ENCODE measurements at regions not wholly inside any gene's neighbourhood (a gene's known extent, or its start where the extent isn't known, plus 50 kb on each side); places are given as distances from the start of the nearest gene placed in this dataset.

GRCh38 chr22:34861787-34862186, 204.2 kb upstream of the ISX start:
- no peak overlapping the region for H3K4me3 ChIP-seq (ENCODE audit: low read length)
- no peak for TF ChIP-seq CTCF (IDR thresholded peaks at IDR 0.05)
- Mint-ChIP-seq H3K4me1 (ENCODE audit: low read depth) (no peaks in the 10 kb centered on the region), H3K4me3 (no peak overlapping the region), H3K27ac (no peak overlapping the region), H3K36me3 (ENCODE audit: low read depth) (no peaks in the 10 kb centered on the region), H3K27me3 (peaks cover 8% of the 10 kb centered on the region), H3K9me3 (no peaks in the 10 kb centered on the region)
- H3K4me1 ChIP-seq (ENCODE audit: insufficient read depth, low read length), result no peaks in the 10 kb centered on the region
- DNase-seq (no peak), ATAC-seq (ENCODE audit: poor library complexity) (no peak)
- intact Hi-C loops (cut with DNase I, micrococcal nuclease), result no loop called here
- ChIA-PET CTCF (no interaction called here), POLR2A (no interaction called here)
- H3K36me3 ChIP-seq (ENCODE audit: insufficient read depth, low read length), result no peaks in the 10 kb centered on the region
- no peaks in the 10 kb centered on the region for H3K9me3 ChIP-seq (ENCODE audit: control insufficient read depth in 1 of 2, insufficient read depth in 1 of 2, low read length in 2 of 2)
- no peak overlapping the region for H3K27ac ChIP-seq (ENCODE audit: low read depth in 1 of 2, low read length in 2 of 2)
- H3K27me3 ChIP-seq (ENCODE audit: control insufficient read depth in 1 of 2, insufficient read depth in 2 of 2, low read length in 2 of 2), result no peaks in the 10 kb centered on the region

- ChIA-PET POLR2A (no interaction called here), CTCF (no interaction called here)
- Histone ChIP-seq H3K4me1 (ENCODE audit: insufficient read depth, low read length) (no peaks in the 10 kb centered on the region), H3K27me3 (ENCODE audit: control insufficient read depth in 1 of 2, insufficient read depth in 2 of 2, low read length in 2 of 2) (no peaks in the 10 kb centered on the region), H3K27ac (ENCODE audit: low read depth in 1 of 2, low read length in 2 of 2) (no peak overlapping the region), H3K4me3 (ENCODE audit: low read length) (no peak overlapping the region), H3K36me3 (ENCODE audit: insufficient read depth, low read length) (no peaks in the 10 kb centered on the region), H3K9me3 (ENCODE audit: control insufficient read depth in 1 of 2, insufficient read depth in 1 of 2, low read length in 2 of 2) (no peaks in the 10 kb centered on the region)
- no peaks in the 10 kb centered on the region for H3K36me3 Mint-ChIP-seq (ENCODE audit: low read depth)
- no peak for TF ChIP-seq CTCF (IDR thresholded peaks at IDR 0.05)
- no peak for DNase-seq
- intact Hi-C loops (cut with DNase I, micrococcal nuclease), result no loop called here
- no peaks in the 10 kb centered on the region for H3K4me1 Mint-ChIP-seq (ENCODE audit: low read depth)
- ATAC-seq (ENCODE audit: poor library complexity), result no peak
- peaks cover 12% of the 10 kb centered on the region for H3K27me3 Mint-ChIP-seq
- no peak overlapping the region for H3K27ac Mint-ChIP-seq
- no peak overlapping the region for H3K4me3 Mint-ChIP-seq
- no peaks in the 10 kb centered on the region for H3K9me3 Mint-ChIP-seq
These were observed 199.9 kb upstream of the ISX start for GRCh38 chr22:34866081-34866480.

- H3K9me3 Mint-ChIP-seq, result no peaks in the 10 kb centered on the region
- Histone ChIP-seq H3K36me3 (ENCODE audit: insufficient read depth, low read length) (no peaks in the 10 kb centered on the region), H3K4me3 (ENCODE audit: low read length) (no peak overlapping the region), H3K4me1 (ENCODE audit: insufficient read depth, low read length) (no peaks in the 10 kb centered on the region), H3K27me3 (ENCODE audit: control insufficient read depth in 1 of 2, insufficient read depth in 2 of 2, low read length in 2 of 2) (no peaks in the 10 kb centered on the region), H3K9me3 (ENCODE audit: control insufficient read depth in 1 of 2, insufficient read depth in 1 of 2, low read length in 2 of 2) (no peaks in the 10 kb centered on the region), H3K27ac (ENCODE audit: low read depth in 1 of 2, low read length in 2 of 2) (no peak overlapping the region)
- peaks cover 12% of the 10 kb centered on the region for H3K27me3 Mint-ChIP-seq
- DNase-seq, result no peak
- no peak overlapping the region for H3K4me3 Mint-ChIP-seq
- H3K27ac Mint-ChIP-seq, result no peak overlapping the region
- no peaks in the 10 kb centered on the region for H3K4me1 Mint-ChIP-seq (ENCODE audit: low read depth)
- ChIA-PET CTCF (no interaction called here), POLR2A (no interaction called here)
- no peak for ATAC-seq (ENCODE audit: poor library complexity)
- intact Hi-C loops (cut with DNase I, micrococcal nuclease), result no loop called here
- no peaks in the 10 kb centered on the region for H3K36me3 Mint-ChIP-seq (ENCODE audit: low read depth)
- no peak for TF ChIP-seq CTCF (IDR thresholded peaks at IDR 0.05)
These were observed 199.3 kb upstream of the ISX start for GRCh38 chr22:34866495-34867131.
